Right lobe of liver (tissue), 6 donors: ENCODE measurements at regions not wholly inside any gene's neighbourhood (a gene's known extent, or its start where the extent isn't known, plus 50 kb on each side); places are given as distances from the start of the nearest gene placed in this dataset.

Experiments used
- ATAC-seq, 4 donors: fragments of 200-7000 bp; cut with Tn5 transposase; one replicate each; pipeline ENCODE4 v1.9.1; 2020; ENCODE audit warnings: mild to moderate bottlenecking in 4 of 4, moderate library complexity in 4 of 4
- DNase-seq, 3 donors: peaks; one replicate each; pipeline ENCODE4 v3.0.0-alpha.2; 2020
- H3K27ac ChIP-seq, 3 donors: fragments of 200-600 bp; one replicate each; pipeline ENCODE4 v1.8.0; 2022
- H3K27me3 ChIP-seq, 2 donors: fragments of 200-600 bp; one replicate each; pipeline ENCODE4 v1.8.0; 2022
- H3K36me3 ChIP-seq, 4 donors: fragments of 200-600 bp; sonication (generic) in 1 of 4; one replicate each; pipeline versions ENCODE4 v1.5.1 to v1.8.0; 2017 to 2022; ENCODE audit warnings: control low read depth in 1 of 4
- H3K4me1 ChIP-seq, 4 donors: fragments of 200-600 bp; sonication (generic) in 1 of 4; one replicate each; pipeline versions ENCODE4 v1.5.1 to v1.8.0; 2017 to 2022; ENCODE audit warnings: control low read depth in 1 of 4
- H3K4me3 ChIP-seq, 3 donors: fragments of 200-600 bp; one replicate each; pipeline ENCODE4 v1.8.0; 2022
- H3K9me3 ChIP-seq, 4 donors: fragments of 200-600 bp; sonication (generic) in 1 of 4; one replicate each; pipeline versions ENCODE4 v1.5.1 to v1.8.0; 2017 to 2022; ENCODE audit warnings: control low read depth in 1 of 4
- POLR2A ChIP-seq: fragments of 450-650 bp; IDR thresholded peaks from one replicate; pipeline ENCODE4 v1.6.1; 2017; ENCODE audit warnings: antibody characterized with exemption, mild to moderate bottlenecking
- WGBS: methylation state at CpG from one replicate; pipeline ENCODE4 v1.1.6; 2018; ENCODE audit warnings: low coverage, low lambda C conversion rate; ENCODE audit not compliant: insufficient coverage; ENCODE audit errors: missing lambda C conversion rate; 5-methylcytosine and 5-hydroxymethylcytosine counted together
- intact Hi-C, 2 donors: fragments of 100-400 bp; cut with DNase I; formaldehyde crosslinking; loops; one replicate each; pipeline versions ENCODE4 v1.11.2 to v1.14.1; 2022
- TF ChIP-seq, protein P1 (sequence below), 4 donors: fragments of 200-600 bp in 3 of 4; fragments of 450-650 bp in 1 of 4; IDR thresholded peaks; one replicate each; pipeline versions ENCODE4 v1.5.1 to v1.8.0; 2016 to 2022; ENCODE audit warnings: antibody characterized with exemption in 4 of 4, mild to moderate bottlenecking in 2 of 4
- donor health status: DM: no; HTN: yes; CAD: no.
- donor health status: DM: no; HTN: no; CAD: no.
- donor health status: DM: no; HTN: no; CAD: no.
- donor health status: DM: no; HTN: yes; CAD: no.
- donor health status: DM: no; HTN: yes; CAD: no.

DNA sequence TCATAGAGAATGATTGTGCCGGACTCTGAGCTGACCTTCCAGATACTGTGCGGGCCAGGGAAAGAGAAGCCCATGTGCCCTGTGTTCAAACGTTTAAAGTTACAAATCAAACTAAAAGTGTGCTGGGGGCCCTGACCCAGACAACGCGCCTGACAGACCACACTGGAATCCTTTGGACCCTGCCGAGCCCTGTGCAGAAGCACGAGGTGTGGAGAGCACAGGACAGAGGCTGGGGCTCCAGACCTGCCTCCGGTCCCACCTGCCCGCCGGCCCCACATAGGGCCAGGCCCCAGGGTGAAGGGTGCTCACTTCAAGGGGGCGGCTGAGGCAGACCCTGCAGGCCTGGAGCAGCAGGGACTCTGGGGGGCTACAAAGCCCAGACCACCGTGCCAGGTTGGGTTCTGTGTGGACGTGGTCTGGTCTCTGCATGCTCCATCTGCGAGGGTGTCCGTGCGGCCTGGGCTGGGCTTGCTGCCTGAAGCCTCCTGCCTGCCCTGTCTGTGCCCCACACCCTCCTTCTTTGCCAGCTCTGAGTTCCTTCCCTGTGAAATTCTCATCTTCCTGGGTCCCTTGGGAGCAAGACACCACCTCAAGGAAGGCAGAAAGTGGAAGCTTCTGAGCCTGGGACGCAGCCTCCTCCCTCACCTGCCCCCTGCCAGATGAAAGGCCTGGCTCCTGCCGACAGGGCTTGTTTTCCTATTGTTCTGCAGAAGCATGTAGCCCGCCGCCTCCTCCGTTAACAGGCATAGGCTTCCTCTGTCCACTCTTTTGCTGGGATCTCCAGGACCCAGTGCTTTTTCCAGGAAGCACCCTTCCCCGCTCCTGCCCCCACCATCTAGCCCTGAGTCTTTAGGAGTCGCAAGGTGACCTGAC is 186.2 kb downstream of the ERMARD start:
- TF ChIP-seq, protein P1, sequence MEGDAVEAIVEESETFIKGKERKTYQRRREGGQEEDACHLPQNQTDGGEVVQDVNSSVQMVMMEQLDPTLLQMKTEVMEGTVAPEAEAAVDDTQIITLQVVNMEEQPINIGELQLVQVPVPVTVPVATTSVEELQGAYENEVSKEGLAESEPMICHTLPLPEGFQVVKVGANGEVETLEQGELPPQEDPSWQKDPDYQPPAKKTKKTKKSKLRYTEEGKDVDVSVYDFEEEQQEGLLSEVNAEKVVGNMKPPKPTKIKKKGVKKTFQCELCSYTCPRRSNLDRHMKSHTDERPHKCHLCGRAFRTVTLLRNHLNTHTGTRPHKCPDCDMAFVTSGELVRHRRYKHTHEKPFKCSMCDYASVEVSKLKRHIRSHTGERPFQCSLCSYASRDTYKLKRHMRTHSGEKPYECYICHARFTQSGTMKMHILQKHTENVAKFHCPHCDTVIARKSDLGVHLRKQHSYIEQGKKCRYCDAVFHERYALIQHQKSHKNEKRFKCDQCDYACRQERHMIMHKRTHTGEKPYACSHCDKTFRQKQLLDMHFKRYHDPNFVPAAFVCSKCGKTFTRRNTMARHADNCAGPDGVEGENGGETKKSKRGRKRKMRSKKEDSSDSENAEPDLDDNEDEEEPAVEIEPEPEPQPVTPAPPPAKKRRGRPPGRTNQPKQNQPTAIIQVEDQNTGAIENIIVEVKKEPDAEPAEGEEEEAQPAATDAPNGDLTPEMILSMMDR (IDR thresholded peaks at IDR 0.05) = no peak
- no peak for TF ChIP-seq POLR2A
- Histone ChIP-seq H3K4me3 (no peak overlapping the region), H3K27me3 (no peaks in the 10 kb centered on the region), H3K36me3 (no peaks in the 10 kb centered on the region), H3K4me1 (peaks cover 0 to 19% (median 9%) of the 10 kb centered on the region in 4 donors), H3K9me3 (no peaks in the 10 kb centered on the region), H3K27ac (no peak overlapping the region)
- 73% methylated on average over 8 of the region's 23 CpGs for WGBS
- DNase-seq (no peak), ATAC-seq (no peak)
- intact Hi-C loops = no loop called here

DNA sequence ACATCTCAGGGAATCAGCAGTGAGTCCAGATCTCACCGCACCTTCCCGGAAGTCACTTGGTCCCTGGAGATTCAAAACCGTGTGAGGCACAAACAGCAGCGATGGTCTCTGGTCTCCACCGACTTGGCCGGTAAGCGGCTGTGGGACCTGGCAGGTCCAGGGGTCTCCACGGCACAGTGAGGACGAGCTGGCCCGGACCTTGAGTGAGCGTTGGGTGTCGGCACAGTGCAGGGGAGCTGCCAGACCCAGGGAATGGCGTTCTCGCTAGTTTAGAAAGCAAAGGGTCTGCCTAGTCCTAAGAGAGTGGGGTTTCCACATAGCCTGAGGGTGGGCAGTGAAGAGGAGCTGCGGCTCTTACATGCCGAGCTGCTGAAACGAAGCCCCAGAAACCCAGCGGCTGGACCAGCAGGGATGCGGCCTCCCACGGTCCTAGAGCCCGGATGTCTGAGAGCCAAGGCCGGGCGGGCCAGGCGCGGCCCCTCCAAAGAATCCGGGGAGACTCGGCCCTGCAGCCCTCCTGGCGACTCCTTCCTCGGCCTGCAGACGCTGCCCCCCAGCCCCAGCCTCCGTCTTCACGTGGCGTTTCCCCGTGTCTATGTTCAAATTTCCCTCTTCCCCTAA is 185.0 kb downstream of the ERMARD start:
- WGBS = 97% methylated on average over 4 of the region's 34 CpGs
- DNase-seq (no peak), ATAC-seq (no peak)
- H3K9me3 ChIP-seq = no peaks in the 10 kb centered on the region
- TF ChIP-seq, protein P1 (IDR thresholded peaks at IDR 0.05) = no peak
- TF ChIP-seq POLR2A = no peak
- H3K4me3 ChIP-seq = no peak overlapping the region
- intact Hi-C loops = no loop called here
- H3K4me1 ChIP-seq = peaks cover 0 to 19% (median 9%) of the 10 kb centered on the region in 4 donors
- H3K27me3 ChIP-seq = no peaks in the 10 kb centered on the region
- no peaks in the 10 kb centered on the region for H3K36me3 ChIP-seq
- no peak overlapping the region for H3K27ac ChIP-seq

DNA sequence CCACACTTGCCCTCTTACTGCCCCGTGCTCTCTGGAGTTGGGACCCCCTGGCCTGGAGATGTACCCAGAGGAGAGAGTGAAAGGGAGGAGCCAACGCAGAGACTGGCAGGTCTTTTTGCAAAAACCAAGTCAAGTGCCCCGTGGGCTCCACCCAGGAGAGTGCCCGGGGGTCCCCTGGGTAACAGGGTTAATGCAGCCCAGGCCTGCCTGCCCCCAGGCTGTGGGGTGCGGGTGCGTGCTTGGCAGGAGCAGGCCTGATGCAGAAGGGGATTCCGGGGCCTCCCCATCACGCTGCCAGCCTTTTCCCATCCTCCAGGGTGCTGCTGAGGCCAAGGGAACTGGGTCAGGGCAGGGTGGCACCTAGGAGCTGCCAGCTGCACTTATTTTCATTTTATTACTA is 184.4 kb downstream of the ERMARD start:
- intact Hi-C loops = no loop called here
- TF ChIP-seq POLR2A = no peak
- TF ChIP-seq, protein P1 (IDR thresholded peaks at IDR 0.05) = no peak
- Histone ChIP-seq H3K4me1 (peaks cover 0 to 19% (median 9%) of the 10 kb centered on the region in 4 donors), H3K27me3 (no peaks in the 10 kb centered on the region), H3K4me3 (no peak overlapping the region), H3K27ac (no peak overlapping the region), H3K36me3 (no peaks in the 10 kb centered on the region), H3K9me3 (no peaks in the 10 kb centered on the region)
- WGBS = no CpG with 5 or more reads among the region's 8 CpGs
- DNase-seq = no peak
- no peak for ATAC-seq

DNA sequence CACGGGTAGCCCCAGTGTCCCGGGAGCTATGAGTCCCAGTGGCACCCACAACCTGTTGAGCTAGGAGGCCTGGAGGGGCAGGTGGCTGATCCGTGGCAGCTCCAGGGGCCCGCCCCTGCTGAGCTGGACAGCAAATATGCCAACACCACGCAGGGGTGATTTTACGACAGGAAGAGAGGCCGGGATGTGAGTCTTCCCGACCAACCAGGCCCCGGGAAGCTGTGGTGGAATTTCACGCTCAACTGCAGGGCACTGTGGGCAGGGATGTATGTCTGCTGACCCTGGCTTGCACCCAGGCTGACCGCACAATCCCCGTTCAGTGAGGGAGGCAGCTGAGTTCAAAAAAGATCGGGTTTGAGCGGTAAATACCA is 183.9 kb downstream of the ERMARD start:
- Histone ChIP-seq H3K36me3 (no peaks in the 10 kb centered on the region), H3K27me3 (no peaks in the 10 kb centered on the region), H3K4me1 (peaks cover 0 to 19% (median 9%) of the 10 kb centered on the region in 4 donors), H3K4me3 (no peak overlapping the region), H3K27ac (no peak overlapping the region), H3K9me3 (no peaks in the 10 kb centered on the region)
- TF ChIP-seq POLR2A = no peak
- TF ChIP-seq, protein P1 (IDR thresholded peaks at IDR 0.05) = no peak
- intact Hi-C loops = no loop called here
- no CpG with 5 or more reads among the region's 14 CpGs for WGBS
- DNase-seq = no peak
- no peak for ATAC-seq
